ENCODE measurements at regions not wholly inside any gene's neighbourhood (a gene's known extent, or its start where the extent isn't known, plus 50 kb on each side); places are given as distances from the start of the nearest gene placed in this dataset.
"Not testable (repeated sequence)": the region's sequence is repeated elsewhere in the genome, so short reads cannot be mapped to it uniquely, and the experiment has no call there.

- Histone ChIP-seq H3K4me1 (ENCODE audit: control insufficient read depth, insufficient read depth, low read length) (no peaks in the 10 kb centered on the region), H3K27ac (ENCODE audit: low read depth, low read length) (no peak overlapping the region), H3K9me3 (ENCODE audit: control insufficient read depth, insufficient read depth, low read depth, low read length) (peaks cover 40% of the 10 kb centered on the region), H3K4me3 (ENCODE audit: low read depth, low read length) (no peak overlapping the region), H3K36me3 (ENCODE audit: control insufficient read depth, insufficient read depth, low read length) (no peaks in the 10 kb centered on the region), H3K27me3 (ENCODE audit: control insufficient read depth, insufficient read depth, low read length) (no peaks in the 10 kb centered on the region), H3K9ac (ENCODE audit: low read length) (no peak overlapping the region)
Observed at GRCh38 chr14:45790293-45790692, 537.3 kb upstream of the MIS18BP1 start.

DNA sequence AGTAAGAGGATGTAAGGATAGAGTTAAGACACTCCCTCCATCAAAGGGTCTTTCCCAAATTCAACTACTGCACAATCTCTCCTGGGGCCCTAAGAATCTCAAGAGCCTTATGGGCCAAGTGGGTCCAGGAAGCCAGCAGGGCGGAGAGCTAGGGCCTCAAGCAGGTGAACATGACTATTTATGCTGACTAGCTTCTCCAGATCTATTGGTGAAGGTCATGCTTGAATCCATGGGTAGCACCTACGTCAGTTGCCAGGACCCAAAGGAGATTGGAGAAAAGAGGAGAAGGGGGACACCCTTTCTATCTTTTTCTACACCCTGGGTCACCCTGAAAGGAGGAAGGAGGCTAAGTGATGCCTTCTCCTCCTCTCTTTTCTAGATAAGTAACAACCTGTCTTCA, 534.2 kb upstream of the MIS18BP1 start:
- H3K9me3 ChIP-seq (ENCODE audit: control insufficient read depth, insufficient read depth, low read depth, low read length) = peaks cover 57% of the 10 kb centered on the region
- no peaks in the 10 kb centered on the region for H3K36me3 ChIP-seq (ENCODE audit: control insufficient read depth, insufficient read depth, low read length)
- no peak overlapping the region for H3K4me3 ChIP-seq (ENCODE audit: low read depth, low read length)
- no peaks in the 10 kb centered on the region for H3K27me3 ChIP-seq (ENCODE audit: control insufficient read depth, insufficient read depth, low read length)
- H3K4me1 ChIP-seq (ENCODE audit: control insufficient read depth, insufficient read depth, low read length) = no peaks in the 10 kb centered on the region
- no peak overlapping the region for H3K9ac ChIP-seq (ENCODE audit: low read length)
- no peak overlapping the region for H3K27ac ChIP-seq (ENCODE audit: low read depth, low read length)

GRCh38 chr14:45786266-45786665, 533.3 kb upstream of the MIS18BP1 start:
- no peak overlapping the region for H3K27ac ChIP-seq (ENCODE audit: low read depth, low read length)
- no peak overlapping the region for H3K4me3 ChIP-seq (ENCODE audit: low read depth, low read length)
- peaks cover 57% of the 10 kb centered on the region for H3K9me3 ChIP-seq (ENCODE audit: control insufficient read depth, insufficient read depth, low read depth, low read length)
- H3K27me3 ChIP-seq (ENCODE audit: control insufficient read depth, insufficient read depth, low read length) = no peaks in the 10 kb centered on the region
- H3K36me3 ChIP-seq (ENCODE audit: control insufficient read depth, insufficient read depth, low read length) = no peaks in the 10 kb centered on the region
- H3K4me1 ChIP-seq (ENCODE audit: control insufficient read depth, insufficient read depth, low read length) = no peaks in the 10 kb centered on the region
- no peak overlapping the region for H3K9ac ChIP-seq (ENCODE audit: low read length)

GRCh38 chr14:45785240-45785639, 532.2 kb upstream of the MIS18BP1 start:
- H3K9ac ChIP-seq (ENCODE audit: low read length) = no peak overlapping the region
- no peaks in the 10 kb centered on the region for H3K4me1 ChIP-seq (ENCODE audit: control insufficient read depth, insufficient read depth, low read length)
- H3K9me3 ChIP-seq (ENCODE audit: control insufficient read depth, insufficient read depth, low read depth, low read length) = peaks cover 57% of the 10 kb centered on the region
- H3K27ac ChIP-seq (ENCODE audit: low read depth, low read length) = 0 out of 2 replicates have a peak overlapping the region, but pooled peaks have one; percentile 14
- H3K27me3 ChIP-seq (ENCODE audit: control insufficient read depth, insufficient read depth, low read length) = no peaks in the 10 kb centered on the region
- no peaks in the 10 kb centered on the region for H3K36me3 ChIP-seq (ENCODE audit: control insufficient read depth, insufficient read depth, low read length)
- H3K4me3 ChIP-seq (ENCODE audit: low read depth, low read length) = no peak overlapping the region

GRCh38 chr14:45766247-45766646, 513.2 kb upstream of the MIS18BP1 start:
- Histone ChIP-seq H3K9ac (ENCODE audit: low read length) (no peak overlapping the region), H3K36me3 (ENCODE audit: control insufficient read depth, insufficient read depth, low read length) (no peaks in the 10 kb centered on the region), H3K27ac (ENCODE audit: low read depth, low read length) (no peak overlapping the region), H3K4me3 (ENCODE audit: low read depth, low read length) (no peak overlapping the region), H3K9me3 (ENCODE audit: control insufficient read depth, insufficient read depth, low read depth, low read length) (no peaks in the 10 kb centered on the region), H3K27me3 (ENCODE audit: control insufficient read depth, insufficient read depth, low read length) (no peaks in the 10 kb centered on the region), H3K4me1 (ENCODE audit: control insufficient read depth, insufficient read depth, low read length) (no peaks in the 10 kb centered on the region)

DNA sequence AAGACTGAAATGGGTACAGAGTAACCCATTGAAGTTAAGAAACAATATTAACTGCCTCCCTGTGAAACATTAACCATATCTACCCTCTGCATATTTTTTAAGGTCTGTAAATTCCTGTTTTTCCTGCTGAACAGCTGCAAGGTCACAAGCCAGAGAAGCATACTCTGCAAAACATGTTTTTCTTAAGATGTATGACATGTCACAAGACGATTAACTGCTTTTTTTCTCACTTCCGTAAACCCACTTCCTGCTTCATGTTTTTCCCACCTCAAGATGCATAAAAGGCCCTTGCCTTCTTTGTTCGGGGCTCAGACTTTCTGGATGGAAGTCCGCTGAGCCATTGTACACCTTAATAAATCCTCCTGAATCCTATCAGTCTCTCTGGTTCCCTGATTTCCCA, 504.7 kb upstream of the MIS18BP1 start:
- no peaks in the 10 kb centered on the region for H3K27me3 ChIP-seq (ENCODE audit: control insufficient read depth, insufficient read depth, low read length)
- peaks cover 21% of the 10 kb centered on the region for H3K9me3 ChIP-seq (ENCODE audit: control insufficient read depth, insufficient read depth, low read depth, low read length)
- H3K27ac ChIP-seq (ENCODE audit: low read depth, low read length) = no peak overlapping the region
- no peak overlapping the region for H3K9ac ChIP-seq (ENCODE audit: low read length)
- H3K4me3 ChIP-seq (ENCODE audit: low read depth, low read length) = no peak overlapping the region
- no peaks in the 10 kb centered on the region for H3K36me3 ChIP-seq (ENCODE audit: control insufficient read depth, insufficient read depth, low read length)
- no peaks in the 10 kb centered on the region for H3K4me1 ChIP-seq (ENCODE audit: control insufficient read depth, insufficient read depth, low read length)

- not testable (repeated sequence) for H3K27ac ChIP-seq (ENCODE audit: low read depth, low read length); H3K4me3 ChIP-seq (ENCODE audit: low read depth, low read length); H3K27me3 ChIP-seq (ENCODE audit: control insufficient read depth, insufficient read depth, low read length); H3K9ac ChIP-seq (ENCODE audit: low read length); H3K4me1 ChIP-seq (ENCODE audit: control insufficient read depth, insufficient read depth, low read length); H3K36me3 ChIP-seq (ENCODE audit: control insufficient read depth, insufficient read depth, low read length)
- peaks cover 21% of the 10 kb centered on the region for H3K9me3 ChIP-seq (ENCODE audit: control insufficient read depth, insufficient read depth, low read depth, low read length)
Observed at GRCh38 chr14:45756412-45756811, 503.4 kb upstream of the MIS18BP1 start.

- no peak overlapping the region for H3K9ac ChIP-seq (ENCODE audit: low read length)
Observed at GRCh38 chr14:45743884-45744283, 490.9 kb upstream of the MIS18BP1 start.

DNA sequence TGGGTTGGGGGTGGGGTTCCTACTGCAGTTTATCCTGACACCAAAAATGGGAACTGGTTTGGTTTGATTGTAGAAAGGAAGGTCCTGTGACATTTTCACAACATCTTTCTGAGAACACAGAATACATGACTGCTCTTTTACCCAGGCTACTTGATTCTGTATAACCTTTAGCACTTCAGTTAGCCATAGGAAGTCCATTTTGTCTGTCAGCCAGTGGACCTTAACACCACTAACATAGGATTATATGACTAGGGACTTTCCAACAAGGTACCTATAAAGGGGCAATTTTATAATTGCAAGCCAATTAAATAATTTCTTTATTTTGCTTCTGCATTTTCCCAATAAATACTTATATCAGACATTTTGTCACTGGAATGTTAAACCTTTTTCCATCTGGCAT, 489.2 kb upstream of the MIS18BP1 start:
- Histone ChIP-seq H3K27ac (ENCODE audit: low read depth, low read length) (no peak overlapping the region), H3K4me1 (ENCODE audit: control insufficient read depth, insufficient read depth, low read length) (no peaks in the 10 kb centered on the region), H3K9me3 (ENCODE audit: control insufficient read depth, insufficient read depth, low read depth, low read length) (no peaks in the 10 kb centered on the region), H3K27me3 (ENCODE audit: control insufficient read depth, insufficient read depth, low read length) (no peaks in the 10 kb centered on the region), H3K9ac (ENCODE audit: low read length) (no peak overlapping the region), H3K36me3 (ENCODE audit: control insufficient read depth, insufficient read depth, low read length) (no peaks in the 10 kb centered on the region), H3K4me3 (ENCODE audit: low read depth, low read length) (no peak overlapping the region)

More at GRCh38 chr14:45743884-45744283, 490.9 kb upstream of the MIS18BP1 start:
- no peak overlapping the region for H3K27ac ChIP-seq (ENCODE audit: low read depth, low read length)
- H3K9me3 ChIP-seq (ENCODE audit: control insufficient read depth, insufficient read depth, low read depth, low read length) = no peaks in the 10 kb centered on the region
- H3K27me3 ChIP-seq (ENCODE audit: control insufficient read depth, insufficient read depth, low read length) = no peaks in the 10 kb centered on the region
- no peak overlapping the region for H3K4me3 ChIP-seq (ENCODE audit: low read depth, low read length)
- no peaks in the 10 kb centered on the region for H3K4me1 ChIP-seq (ENCODE audit: control insufficient read depth, insufficient read depth, low read length)
- H3K36me3 ChIP-seq (ENCODE audit: control insufficient read depth, insufficient read depth, low read length) = no peaks in the 10 kb centered on the region

GRCh38 chr14:45728434-45729225, 475.6 kb upstream of the MIS18BP1 start:
- Histone ChIP-seq H3K36me3 (ENCODE audit: control insufficient read depth, insufficient read depth, low read length) (no peaks in the 10 kb centered on the region), H3K9ac (ENCODE audit: low read length) (no peak overlapping the region), H3K27me3 (ENCODE audit: control insufficient read depth, insufficient read depth, low read length) (no peaks in the 10 kb centered on the region), H3K4me3 (ENCODE audit: low read depth, low read length) (no peak overlapping the region), H3K27ac (ENCODE audit: low read depth, low read length) (no peak overlapping the region), H3K9me3 (ENCODE audit: control insufficient read depth, insufficient read depth, low read depth, low read length) (no peaks in the 10 kb centered on the region), H3K4me1 (ENCODE audit: control insufficient read depth, insufficient read depth, low read length) (no peaks in the 10 kb centered on the region)

DNA sequence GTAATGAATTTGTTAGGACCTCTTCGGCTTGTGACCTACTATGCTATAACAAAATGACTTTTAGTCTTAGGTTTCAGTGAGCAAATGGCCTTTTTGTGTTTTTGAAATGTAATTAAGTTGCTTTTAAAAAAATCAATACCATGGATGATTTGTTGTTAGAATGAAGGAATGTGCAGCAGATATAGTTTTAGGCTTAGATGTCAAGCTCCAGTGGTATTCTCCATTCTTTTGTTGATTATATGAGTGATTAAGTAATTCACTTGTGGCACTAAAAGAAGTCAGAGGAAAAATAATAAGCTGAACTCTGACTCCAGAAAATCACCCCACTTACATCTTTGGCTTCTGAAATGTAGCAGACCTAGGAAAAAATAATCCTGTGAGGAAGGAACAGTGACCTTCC, 474.1 kb upstream of the MIS18BP1 start:
- Histone ChIP-seq H3K4me3 (ENCODE audit: low read depth, low read length) (no peak overlapping the region), H3K27ac (ENCODE audit: low read depth, low read length) (no peak overlapping the region), H3K27me3 (ENCODE audit: control insufficient read depth, insufficient read depth, low read length) (no peaks in the 10 kb centered on the region), H3K4me1 (ENCODE audit: control insufficient read depth, insufficient read depth, low read length) (no peaks in the 10 kb centered on the region), H3K36me3 (ENCODE audit: control insufficient read depth, insufficient read depth, low read length) (no peaks in the 10 kb centered on the region), H3K9me3 (ENCODE audit: control insufficient read depth, insufficient read depth, low read depth, low read length) (no peaks in the 10 kb centered on the region), H3K9ac (ENCODE audit: low read length) (no peak overlapping the region)
